C4-2B (cell line): ENCODE measurements at regions not wholly inside any gene's neighbourhood (a gene's known extent, or its start where the extent isn't known, plus 50 kb on each side); places are given as distances from the start of the nearest gene placed in this dataset.

Source experiments
- CTCF ChIP-seq: fragments of 450-650 bp; conservative IDR thresholded peaks from 2 replicates; pipeline ENCODE4 v1.5.1; 2017; ENCODE audit warnings: mild to moderate bottlenecking
- ZFX ChIP-seq: fragments of 450-650 bp; IDR thresholded peaks from 2 replicates; pipeline ENCODE4 v1.6.1; 2017

DNA sequence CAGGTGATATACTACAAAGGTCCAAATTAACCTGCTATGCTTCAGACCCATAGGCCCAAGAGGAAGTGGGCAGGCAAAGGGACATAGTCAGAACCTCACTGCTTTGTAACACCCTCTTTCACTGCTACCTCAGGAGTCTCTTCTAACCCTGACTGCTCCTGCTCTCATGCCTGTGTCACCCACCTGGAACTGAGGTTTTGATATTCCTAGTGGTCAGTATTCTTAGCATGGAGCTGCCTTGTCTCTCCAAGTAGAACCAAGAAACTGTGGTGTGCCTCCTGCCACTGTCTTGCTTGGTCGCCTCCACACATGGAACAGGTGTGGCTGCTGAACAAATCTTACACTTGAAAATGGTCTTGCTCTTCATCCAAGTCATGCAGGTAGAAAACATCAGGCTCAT lies 677.5 kb downstream of the XPNPEP1 start:
- TF ChIP-seq CTCF (no peak), ZFX (no peak)
